ENCODE measurements at regions not wholly inside any gene's neighbourhood (a gene's known extent, or its start where the extent isn't known, plus 50 kb on each side); places are given as distances from the start of the nearest gene placed in this dataset.
"Not testable (repeated sequence)": the region's sequence is repeated elsewhere in the genome, so short reads cannot be mapped to it uniquely, and the experiment has no call there.

DNA sequence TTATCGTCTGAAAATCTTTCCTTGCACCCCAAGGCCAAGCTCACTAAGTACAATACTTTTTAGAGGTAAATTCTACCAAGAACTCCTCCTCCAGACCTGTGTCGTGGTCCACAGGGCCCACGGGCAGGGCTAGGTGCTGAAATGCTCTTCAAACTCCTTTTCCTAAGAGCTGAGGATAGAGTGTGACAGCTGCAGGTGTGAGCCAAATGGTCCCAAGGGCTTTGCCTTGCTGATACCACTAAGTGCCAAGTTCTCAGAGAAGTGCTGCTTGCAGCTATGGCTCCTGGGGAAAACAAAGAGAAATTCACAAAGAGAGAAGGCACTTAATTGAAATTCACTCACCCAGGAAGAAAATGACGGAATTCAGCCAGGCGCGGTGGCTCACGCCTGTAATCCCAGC, 868.9 kb upstream of the AUTS2 start:
- DNase-seq: no peak

DNA sequence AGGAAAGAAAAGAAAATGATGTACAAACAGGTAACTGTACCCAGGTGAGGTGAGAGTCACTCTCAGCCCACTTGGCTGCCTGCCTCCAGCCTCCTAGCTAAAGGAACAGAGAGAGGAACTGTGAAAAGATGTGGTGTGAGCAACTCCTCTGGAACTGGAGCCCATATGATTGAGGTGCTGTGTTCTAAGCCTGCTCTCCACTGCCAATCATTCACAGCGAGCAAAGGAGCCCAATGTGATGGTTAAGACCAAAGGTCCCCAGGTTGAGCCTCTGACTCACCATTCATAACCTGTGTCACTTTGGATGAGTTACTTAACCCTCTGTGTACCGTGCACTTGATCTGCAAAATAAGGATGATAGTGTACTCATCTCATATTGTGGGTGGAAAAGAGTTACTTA, 868.1 kb upstream of the AUTS2 start:
- no peak for DNase-seq

DNA sequence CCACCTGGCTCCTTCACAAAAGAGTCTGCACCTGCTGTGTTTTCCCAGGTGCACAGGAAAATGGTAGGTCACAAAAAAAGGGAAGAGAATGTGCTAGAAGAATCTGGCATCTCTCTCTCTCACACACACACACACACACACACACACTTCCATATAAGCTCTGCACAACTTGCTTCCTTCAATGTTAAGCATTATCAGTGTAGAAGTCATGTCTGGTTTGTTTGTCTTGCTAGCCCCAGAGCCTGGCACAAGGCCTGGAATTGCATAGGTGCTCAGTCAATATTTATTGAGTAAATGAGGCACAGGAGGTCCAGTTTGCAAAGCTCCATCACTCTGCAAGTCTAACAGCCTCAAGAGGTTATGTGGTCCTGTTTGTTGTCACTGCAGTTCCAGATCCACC, 867.3 kb upstream of the AUTS2 start:
- DNase-seq: no peak

DNA sequence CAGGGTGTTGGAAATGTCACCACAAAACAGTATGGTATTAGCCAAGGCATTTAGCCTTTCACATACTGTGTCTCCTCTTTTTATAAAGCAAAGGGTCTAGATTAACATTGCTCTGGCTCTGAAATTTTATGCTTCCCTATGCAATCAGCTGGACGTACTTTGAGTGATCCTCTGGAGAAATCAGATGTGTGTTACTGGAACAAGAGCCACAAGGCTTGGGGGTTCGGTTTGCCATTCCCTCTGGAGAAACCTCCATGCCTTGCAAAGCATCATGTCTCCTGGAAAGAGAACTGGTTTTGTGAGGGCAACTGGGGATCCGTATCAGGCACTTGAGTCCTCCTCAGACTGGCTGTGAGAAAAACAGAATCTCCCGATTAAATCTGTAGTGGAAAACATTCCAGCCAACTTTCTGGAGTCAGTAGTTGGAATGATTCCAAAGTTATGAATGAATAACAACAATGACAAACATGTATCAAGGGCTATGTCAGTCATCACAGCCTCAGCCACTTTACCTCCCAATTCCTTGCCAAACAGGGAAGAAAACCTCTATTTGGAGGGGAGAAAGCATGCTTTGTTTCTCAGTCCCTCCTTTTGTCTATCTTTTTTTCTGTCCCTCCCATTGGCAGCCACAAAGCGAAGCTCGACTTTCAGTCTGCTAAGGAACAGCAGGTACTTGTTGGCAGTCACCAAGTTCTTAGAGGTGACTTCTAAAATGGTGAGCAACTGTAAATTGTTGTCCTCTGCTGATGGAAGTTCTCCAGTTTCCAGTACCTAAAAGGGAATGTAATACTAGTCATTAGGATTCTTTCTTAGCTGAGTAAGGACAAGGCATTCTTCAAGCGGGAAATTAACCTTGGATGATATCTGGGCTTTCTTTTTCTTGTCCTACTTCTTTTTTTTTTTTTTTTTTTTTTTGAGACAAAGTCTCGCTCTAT, 864.8 kb upstream of the AUTS2 start:
- no peak for DNase-seq

DNA sequence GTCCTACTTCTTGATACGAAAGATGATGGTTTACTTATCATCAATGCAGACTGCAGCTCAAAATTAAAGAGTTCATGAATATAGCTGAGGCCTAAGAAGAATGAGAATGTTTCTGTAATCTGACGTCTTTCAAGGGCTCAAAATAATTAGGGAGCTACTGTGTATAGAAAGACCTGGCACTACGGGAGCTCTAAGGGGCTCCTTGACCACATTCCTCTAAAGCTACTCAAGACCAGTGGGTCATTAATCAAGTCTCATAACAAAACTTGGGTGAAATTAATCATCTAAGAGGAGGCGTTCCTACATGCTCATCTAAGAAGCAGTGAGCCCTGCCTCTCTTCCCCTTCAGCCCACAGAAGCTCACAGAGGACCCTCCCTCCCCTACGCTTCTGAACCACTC, 863.8 kb upstream of the AUTS2 start:
- DNase-seq: no peak

DNA sequence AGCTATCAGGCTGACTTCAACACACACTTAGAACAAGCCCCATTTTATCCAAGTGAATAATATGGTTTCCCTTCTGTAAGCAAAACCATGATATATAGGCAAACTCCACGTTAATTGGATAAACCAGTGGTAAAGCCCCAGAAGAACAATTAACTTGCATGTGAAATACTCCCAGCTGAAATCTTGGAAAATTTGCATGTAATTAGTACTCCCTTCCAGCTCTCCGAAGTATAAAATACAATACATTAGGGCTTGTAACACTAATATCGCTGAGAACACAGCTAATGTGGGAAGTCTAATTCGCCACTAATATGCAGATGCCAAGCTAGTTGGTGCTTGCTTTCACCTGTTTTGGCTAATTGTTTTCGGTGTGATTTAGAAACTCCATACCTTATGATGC, 859.0 kb upstream of the AUTS2 start:
- no peak for DNase-seq

DNA sequence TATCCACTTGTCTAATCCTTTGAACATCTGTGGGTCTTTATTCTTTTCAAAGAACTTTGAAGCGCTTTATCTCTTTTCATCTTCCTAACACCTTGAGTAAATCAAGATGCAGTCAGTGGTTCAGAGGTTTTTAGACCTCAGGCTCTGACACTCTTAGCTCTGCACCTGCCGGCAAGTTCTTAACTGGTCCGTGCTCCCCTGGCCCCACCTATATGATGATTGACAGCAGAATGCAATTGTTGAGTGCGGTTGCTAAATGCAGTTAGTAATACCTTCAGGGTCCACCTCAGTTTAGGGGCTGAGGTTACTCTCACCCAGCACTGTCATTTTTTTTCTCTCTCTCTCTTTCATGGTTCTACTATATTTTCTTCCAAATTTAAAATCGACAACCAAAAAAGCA, 854.2 kb upstream of the AUTS2 start:
- DNase-seq: no peak

DNA sequence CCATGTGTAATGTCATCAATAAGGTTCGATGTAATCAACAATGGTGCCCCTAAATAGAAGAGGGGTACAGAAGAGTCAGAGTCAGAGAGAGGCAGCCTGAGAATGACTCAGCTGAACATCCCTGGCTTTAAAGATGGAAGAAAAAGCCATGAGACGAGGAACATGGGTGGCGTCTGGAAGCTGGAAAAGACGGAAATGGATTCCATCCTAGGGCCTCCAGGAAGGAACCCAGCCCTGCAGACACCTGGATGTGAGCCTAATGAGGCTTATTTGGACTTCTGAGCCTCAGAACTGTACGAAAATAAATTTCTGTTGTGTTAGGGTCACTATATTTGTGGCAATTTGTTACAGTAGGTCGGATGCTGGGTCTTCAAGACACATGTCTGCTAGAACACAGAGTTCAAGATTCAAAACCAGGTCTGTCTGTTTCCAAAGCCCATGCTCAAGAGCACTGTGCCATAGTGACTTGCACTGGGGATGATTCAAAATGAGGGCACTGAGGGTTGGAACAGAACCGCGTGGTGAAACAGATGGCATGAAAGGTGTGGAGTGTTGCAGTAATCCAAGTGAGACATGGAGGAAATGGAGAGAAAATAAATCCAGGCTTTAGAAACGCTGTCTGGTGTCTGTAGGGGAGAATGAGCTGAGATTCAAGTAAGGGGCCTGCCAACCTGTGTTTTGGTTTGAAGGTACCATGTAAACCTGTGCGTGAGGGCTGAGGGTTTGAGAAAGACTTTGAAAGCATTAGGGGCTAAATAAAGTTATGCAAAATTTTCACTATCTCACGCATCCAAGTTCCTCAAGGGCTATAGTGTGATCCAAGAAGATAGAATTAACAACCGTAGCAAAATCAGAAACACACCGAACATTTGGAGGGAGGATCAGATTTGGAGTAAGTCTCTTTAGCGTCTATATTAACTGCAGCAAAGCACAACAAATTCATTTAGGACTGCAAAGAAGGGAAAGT, 849.1 kb upstream of the AUTS2 start:
- DNase-seq: no peak

DNA sequence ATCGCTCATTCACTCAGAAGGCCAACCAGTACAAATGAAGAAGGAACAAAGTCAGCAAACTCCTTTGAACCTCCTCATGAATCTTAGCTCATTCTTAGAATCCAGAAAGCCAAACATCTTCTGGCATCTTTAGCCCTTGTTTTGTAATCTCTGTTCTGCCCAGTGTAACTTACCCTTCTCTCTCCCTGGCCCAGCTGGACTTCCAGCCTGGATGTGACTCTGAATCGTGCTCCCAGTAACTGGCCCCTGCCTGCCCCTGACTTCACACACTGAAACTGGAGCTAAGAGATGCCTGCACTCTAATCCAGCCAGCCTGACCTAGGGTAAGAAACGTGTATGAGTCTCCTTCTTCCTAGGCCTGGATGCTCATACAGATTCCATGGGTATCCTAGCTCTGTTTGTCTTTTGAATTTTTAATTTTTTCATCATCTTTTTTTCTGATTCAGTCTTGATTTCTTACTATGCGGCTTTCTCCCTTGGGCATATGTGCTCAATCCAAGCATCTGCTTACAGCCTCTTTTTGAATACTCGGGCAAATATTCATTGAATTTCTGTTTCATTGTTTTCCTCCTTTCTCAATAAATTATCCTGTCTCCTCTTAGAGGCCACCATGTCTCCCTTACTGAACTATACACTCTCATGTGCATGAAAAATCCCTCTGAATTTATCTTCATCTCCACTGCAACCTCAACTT, 845.6 kb upstream of the AUTS2 start:
- DNase-seq: no peak

DNA sequence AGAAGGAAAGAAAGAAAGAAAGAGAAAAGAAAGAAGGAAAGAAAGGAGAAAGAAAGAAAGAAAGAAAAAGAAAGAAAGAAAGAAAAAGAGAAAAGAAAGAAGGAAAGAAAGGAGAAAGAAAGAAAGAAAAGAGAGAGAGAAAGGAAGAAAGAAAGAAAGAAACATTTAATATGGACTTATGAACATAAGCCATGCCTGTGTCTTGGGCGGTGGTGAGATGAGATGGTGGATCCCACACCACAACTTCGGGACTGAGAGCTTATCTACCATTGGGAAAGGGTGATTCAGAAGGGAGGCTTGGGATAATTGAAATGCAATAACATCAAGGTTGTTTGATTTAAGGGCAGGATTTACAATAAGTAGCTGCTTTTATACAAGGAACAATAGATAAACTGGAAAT, 843.9 kb upstream of the AUTS2 start:
- no peak for DNase-seq

DNA sequence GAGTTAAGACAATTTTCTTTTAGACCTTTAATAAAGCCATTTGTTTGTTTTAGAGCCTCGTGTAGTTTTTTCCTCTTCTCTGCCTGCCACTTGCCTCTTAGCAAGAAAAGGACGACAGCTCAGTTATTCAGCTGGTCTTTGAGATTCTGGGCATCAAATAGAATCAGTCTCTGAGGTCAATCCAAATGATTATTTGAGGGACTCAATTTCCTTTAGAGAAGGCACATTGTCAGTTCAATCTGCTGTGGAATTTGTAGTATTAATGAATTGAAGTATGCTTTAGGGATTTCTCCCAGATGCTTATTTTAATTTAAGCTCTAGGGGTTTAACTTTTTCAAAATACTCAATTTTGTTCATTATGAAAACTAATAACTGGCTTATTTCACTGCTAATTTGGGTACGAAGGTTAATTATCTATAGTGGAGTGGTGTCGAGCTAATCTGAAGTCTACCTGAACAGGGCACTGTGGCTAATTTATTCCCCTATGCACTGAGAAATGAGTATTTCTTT, 841.2 kb upstream of the AUTS2 start:
- no peak for DNase-seq

DNA sequence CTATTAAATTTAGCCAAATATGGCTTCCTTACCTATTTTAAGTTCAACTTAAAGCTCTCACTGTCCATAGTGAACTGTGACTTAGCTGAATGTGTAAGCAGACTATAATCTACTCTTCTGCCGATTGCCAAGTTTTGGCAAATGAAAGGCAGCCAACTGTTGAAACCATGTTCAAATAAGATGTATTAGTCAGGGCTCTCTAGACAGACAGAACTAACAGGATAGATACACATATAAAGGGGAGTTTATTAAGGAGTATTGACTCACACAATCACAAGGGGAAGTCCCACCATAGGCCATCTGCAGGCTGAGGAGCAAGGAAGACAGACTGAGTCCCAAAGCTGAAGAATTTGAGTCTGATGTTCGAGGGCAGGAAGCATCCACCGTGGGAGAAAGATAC, 837.7 kb upstream of the AUTS2 start:
- DNase-seq: no peak

DNA sequence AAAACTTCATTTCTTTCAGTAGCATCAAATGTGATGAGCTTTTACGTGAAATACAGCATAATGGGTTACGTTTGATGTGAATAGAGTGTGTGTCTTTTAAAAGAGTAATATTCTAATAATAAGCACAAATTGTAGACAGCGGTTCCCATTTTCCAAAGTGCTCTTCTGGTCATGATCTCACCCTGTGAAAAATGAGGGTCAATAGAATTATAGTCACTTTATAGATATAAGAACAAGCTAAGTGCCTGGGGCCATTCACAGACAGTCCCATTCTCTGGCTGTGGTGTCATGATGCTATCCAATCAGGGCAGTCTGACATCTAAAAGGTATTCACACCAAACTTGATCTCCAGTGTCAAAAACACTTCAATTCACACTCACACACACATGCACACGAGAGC, 830.8 kb upstream of the AUTS2 start:
- DNase-seq: no peak

DNA sequence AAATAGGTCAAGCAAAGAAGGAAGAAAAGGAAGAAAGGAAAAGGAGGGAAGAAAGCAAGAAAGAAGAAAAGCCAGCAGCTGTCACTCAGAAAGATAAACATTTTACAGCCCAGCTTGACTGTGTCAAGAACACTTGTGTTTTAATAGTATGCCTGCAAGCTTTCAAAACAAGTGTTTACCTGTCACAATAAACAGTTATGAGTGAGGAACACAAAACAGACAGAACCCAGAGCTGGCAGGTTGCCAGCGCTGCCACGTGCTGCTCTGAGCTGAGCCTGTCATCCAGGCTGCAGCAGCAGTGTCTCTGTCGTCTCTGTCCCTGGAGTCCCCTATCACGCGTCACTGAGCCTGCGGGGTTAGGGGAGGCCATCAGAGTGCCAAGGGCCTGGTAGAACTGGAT, 827.6 kb upstream of the AUTS2 start:
- DNase-seq: no peak

DNA sequence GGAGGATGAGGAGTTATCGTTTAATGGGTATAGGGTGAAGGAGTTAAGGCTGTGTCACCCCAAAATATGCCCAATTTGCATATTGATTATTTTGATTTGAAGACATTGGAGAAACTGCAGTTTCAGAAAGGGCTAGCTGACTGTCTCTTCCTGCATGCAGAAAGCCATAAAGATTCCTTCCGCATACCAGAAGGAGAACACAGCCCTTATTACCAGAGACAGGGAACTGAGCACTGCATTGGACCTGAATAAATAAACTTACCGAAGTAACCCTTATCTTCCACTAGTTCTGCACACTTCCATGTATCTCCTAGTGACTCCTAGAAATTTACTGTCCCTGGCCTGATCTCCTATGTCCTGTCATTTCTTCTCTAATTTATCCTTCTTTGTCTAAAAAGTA, 821.9 kb upstream of the AUTS2 start:
- DNase-seq: no peak

DNA sequence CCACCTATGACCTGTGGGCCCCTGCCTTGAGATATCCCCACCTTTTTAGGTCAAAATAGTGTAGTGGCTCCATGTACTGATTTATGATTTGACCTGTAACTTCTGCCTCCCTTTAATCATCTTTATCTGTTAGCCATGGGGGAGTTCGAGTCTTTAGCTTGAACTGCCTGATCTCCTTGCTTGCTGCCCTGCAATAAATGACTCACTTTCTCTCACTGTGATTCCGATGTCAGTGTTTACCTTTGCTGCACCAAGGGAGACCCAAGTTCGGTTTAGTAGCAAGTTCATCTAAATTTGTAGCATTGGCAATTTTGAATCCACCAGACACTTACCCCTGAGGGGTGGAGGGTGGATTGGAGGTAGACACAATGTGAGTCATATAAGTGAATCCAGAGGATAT, 814.6 kb upstream of the AUTS2 start:
- DNase-seq: no peak

DNA sequence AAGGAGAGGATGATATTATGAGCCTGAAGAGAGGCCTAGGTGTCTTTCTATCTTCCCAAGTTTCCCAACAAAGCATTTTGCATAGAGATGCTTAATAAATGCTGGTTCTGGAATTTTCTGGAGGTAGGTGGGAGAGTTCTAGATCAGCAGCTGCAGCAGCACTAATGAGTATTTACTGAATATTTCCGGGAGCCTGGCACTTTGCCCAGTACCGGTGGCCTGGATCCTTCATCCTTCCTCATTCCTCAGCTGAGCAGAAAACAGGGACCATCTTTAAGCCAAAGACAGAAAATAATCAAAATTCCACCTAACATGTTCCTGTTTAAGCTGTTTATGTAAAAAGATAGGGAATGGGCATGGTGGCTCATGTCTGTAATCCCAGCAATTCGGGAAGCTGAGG, 813.2 kb upstream of the AUTS2 start:
- DNase-seq: no peak

DNA sequence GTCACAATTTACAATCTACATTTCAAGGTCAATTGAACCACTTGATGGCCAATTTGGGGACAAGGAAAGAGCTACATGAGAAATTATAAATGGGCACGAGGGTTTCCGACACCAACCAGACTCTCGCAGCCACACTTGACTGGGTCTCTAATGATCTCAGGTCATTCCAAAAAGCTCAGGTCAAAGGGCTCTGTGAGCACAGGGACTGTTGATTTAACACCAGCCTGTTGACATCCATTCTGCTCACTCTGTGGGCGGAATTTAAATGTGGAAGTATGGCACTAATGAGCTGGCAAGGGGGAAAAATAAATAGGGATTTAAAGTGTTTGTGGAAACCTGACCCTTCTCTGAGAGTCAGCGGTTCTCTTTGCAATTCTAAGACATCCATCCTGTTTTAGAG, 810.7 kb upstream of the AUTS2 start:
- DNase-seq: no peak

DNA sequence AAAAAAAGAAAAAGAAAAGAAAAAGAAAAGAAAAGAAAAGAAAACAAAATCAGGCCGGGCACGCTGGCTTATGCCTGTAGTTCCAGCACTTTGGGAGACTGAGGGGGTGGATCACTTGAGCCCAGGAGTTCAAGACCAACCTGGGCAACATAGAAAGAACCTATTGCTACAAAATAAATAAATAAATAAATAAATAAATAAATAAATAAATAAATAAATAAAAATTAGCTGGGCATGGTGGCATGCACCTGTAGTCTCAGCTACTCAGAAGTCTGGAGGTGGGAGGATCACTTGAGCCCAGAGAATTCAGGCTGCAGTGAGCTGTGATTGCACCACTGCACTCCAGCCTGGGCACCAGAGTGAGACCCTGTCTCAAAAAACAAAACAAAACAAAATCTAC, 809.7 kb upstream of the AUTS2 start:
- not testable (repeated sequence) for DNase-seq

DNA sequence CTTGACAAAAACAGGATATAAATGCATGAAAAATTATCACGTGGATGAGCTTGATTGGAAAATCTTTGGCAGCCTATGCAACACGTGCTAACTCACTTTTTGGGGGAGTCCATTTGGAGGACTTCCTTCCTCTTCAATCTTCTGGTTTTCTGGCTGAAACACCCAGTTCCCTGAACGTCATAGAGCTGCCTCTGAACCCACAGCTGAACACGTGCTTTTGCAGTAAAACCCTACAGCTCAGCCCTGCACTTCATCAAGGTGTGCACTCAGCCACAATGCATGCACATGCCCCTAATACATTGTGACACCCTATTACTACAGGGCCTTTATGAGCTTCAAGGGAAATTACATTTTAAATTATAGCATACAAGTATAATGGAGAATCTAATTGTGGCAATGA, 808.7 kb upstream of the AUTS2 start:
- no peak for DNase-seq

DNA sequence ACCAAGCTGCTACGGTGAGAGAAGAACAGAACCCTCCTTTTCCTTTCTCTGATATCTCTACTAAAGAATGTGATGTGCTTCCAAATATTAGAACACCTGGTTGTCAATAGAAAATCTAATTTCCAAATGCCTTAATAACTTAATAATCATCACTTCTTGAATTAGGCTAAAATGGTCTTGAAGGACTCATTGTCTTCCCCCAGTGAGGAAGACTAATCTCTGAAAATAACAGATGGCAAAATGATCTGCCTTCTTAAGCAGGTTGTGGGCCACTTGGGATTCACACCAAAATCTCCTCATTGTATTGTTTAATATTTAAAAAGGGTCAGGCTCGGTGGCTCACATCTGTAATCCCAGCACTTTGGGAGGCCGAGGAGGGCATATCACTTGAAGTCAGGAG, 805.9 kb upstream of the AUTS2 start:
- DNase-seq: no peak

DNA sequence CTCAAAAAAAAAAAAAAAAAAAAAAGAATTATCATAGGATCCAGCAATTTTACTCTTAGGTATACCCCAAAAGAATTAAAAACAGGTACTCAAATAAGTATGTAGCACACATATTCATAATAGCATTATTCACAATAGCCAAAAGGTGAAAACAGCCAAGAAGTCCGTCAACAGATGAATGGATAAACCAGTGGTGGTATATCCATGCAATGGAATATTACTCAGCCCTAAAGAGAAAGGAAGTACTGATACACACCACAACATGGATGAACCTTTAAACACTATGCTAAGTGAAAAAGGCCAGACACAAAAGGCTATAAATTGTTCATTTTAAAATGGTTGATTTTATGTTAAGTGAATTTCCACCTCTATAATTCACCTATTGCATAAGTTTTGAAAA, 804.8 kb upstream of the AUTS2 start:
- DNase-seq: no peak

DNA sequence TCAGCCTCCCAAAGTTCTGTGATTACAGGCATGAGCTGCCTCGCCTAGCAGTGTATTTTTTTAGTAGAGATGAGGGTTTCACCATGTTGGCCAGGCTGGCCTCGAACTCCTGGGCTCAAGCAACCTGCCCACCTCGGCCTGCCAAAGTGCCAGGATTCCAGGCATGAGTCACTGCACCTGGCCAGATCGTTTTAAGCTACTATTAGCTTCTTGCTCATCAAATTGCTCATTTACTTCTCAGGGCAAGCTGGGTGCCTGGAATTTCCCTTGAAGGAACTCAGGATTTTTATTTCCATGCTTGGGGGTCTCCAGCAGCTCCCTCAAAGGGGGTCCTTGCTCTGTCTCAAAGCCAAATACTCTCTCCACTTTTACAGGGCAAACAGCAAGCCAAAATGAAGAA, 798.0 kb upstream of the AUTS2 start:
- no peak for DNase-seq

Data from DMS 273 treated with DMSO at 0.1 percent for 48 hours (cell line).